GM18519 (cell line): ENCODE measurements at regions not wholly inside any gene's neighbourhood (a gene's known extent, or its start where the extent isn't known, plus 50 kb on each side); places are given as distances from the start of the nearest gene placed in this dataset.

Source experiments
- ATAC-seq: cut with Tn5 transposase; IDR thresholded peaks from one replicate; pipeline ENCODE4 v1.9.1; 2021; ENCODE audit warnings: mild to moderate bottlenecking, moderate library complexity; ENCODE audit not compliant: unreplicated experiment, low FRiP score

- ATAC-seq = no peak
These were observed 240.0 kb upstream of the BLID start for GRCh38 chr11:122355968-122356367.

DNA sequence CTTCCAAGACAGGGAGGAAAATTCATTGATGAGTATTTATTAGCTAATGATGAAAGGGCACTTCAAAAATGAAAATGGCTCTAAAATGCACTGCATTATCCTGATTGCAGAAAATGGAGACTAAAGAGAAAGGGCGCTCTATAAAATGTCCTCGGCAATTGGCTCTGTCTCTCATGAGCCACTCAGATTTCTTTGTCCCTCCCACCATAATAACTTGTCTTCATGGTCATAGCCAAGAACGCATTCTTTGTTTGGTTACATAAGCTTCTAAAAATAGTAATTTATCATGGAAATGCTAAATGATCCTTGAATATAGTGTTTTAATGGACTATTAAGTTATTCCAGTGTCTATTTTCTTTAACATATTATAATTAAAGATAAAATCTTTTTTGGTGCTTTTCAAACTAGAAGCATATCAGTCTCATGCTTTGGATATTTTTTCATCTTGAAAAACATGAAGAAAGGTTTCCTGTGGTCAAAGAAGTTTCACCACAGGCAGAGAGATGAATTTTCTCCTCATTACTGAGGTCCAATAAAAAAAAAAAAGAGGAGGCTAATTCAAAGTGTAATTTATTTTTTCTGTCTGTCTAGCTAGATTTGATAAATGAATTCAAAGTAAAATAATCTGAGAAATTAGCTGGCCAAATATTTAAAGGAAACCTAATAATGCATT lies 238.1 kb upstream of the BLID start:
- no peak for ATAC-seq

DNA sequence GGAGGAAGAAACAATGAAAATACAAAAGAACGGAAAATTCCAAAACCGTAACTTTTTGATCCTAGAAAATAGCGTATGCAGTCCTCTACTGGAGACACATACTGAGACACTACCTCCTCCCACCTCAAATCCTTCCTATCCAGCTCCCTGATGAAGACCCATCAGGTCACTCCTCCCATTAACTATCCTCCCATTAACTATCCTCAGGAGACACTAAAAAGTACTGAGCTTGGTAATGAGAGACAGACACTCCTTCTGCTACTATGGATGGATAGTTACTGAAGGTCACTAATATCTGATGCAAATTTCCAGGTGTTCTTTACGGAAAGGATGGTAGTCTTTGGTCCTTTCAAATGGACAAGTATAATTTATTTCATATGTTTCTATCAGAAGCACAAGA lies 237.5 kb upstream of the BLID start:
- ATAC-seq = no peak

DNA sequence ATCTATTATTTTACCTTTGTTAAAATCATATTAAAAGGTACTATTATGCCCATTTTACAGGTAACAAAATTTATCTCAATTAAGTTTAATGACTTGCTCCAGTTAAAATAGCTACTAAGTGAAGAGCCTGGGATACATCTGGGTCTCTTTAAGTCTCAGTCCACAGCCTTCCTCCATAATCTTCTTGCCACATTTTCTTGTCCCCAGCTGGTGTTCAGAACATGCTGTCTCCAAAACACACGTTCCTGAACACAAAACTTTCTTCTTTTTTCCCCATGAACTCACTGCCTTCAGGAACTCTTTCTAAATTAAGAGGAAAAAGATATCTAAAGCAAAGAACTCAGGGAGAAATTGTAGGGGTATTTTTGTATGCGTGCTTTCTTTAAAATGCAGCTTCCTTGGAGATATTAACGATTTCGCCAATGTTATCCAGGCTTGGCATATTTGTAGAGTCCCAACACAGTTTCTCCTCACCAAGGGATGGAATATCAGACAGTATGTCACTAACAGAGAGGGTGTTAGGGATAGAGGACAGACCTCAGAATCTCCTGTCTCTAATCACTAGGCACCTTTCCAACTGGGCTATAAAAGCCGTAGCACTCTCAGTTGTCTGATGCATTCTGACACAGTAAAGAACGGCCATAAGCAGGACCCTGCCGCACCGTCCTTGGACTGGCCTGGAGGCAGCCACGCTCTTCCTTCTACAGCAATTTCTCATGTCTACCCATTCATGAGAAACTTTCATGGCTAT lies 232.8 kb upstream of the BLID start:
- ATAC-seq = no peak

- no peak for ATAC-seq
These were observed 230.0 kb upstream of the BLID start for GRCh38 chr11:122346006-122346405.

DNA sequence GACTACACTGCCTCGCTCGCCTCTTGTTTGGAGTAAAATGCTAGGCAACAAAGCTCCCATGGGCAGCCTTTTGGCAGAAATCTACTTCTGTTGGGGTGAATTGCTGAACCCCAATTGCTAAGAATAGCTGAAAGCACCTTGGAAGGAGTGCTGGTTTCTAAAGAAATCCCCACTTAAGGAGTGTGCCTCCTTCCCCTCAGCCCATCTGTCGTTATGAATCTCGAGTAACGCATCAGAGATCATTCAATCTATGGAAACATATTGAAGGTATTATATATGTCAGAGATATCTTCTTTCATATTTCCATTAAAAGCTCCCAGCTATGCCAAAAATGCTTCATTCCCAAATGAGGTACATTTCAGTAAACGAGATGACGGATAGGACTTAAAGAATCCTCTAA lies 229.6 kb upstream of the BLID start:
- no peak for ATAC-seq

DNA sequence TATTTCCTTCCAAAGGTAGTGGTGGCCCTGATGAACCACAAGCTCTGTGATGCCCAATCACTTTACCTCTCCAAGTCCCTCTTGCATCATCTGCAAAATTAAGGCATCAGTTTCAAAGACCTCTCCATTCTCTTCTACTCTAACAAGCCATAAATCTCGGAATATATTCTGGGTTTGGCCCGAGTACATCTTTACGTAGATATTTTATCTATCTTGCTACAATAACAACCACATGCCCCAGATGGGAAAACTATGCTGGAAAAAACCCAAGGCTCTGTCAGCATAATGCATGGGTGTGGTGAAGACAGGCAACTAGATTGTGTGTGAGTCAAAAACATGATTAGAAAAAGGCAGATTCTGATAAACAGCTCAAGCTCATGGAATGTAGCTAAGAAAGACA lies 228.2 kb upstream of the BLID start:
- ATAC-seq = no peak

DNA sequence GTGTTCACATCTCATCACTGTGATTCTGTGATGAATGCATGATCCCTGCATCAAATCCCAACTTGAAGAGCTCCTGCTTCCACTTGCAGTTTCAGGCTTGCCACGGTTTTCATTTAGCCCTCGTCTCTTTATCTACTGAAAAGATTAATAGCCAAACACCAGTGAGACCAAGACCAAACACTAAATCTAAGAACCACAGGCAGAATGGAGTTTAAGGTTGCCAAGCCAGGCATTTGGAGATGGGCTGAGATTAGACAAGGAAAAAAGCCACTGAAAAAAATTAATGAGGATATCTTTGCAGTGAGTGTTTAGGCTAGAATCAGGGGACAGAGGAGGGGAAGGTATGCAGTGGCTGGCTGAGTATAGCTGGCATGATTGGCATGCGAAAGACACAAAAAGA lies 227.2 kb upstream of the BLID start:
- no peak for ATAC-seq

GRCh38 chr11:122342089-122342744 lies 226.2 kb upstream of the BLID start:
- ATAC-seq = no peak

GRCh38 chr11:122341477-122341876 lies 225.5 kb upstream of the BLID start:
- no peak for ATAC-seq

DNA sequence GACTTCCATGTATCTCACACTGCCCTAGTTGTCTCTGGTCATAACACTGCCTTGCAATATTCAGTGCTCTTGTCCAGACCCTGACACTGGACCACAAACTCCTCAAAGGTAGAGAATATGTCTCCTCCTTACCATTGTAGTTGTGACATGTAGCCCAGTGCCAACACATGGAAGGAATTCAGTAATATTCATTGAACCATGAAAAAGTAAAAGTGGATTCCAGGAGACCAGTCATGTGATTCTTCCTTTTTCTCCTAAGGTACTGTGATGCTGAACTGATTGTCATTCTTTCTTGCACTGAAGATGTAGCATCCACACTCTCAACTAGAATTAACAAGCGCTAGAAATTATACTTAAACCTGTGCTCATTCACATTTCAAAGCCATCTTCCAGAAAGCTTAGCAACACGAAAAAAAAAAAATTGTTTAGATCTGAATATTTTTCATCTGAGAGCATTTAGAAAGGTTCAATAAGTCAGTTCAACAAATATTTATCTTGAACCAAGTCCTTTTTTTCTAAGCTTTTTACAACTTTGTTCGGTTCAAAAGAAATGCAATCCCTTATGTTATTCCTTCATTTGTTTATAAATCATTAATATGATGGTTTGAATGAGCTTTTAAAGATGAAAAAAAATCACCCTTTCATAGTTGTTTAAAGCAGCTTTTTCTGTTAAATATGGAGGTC lies 224.7 kb upstream of the BLID start:
- no peak for ATAC-seq

DNA sequence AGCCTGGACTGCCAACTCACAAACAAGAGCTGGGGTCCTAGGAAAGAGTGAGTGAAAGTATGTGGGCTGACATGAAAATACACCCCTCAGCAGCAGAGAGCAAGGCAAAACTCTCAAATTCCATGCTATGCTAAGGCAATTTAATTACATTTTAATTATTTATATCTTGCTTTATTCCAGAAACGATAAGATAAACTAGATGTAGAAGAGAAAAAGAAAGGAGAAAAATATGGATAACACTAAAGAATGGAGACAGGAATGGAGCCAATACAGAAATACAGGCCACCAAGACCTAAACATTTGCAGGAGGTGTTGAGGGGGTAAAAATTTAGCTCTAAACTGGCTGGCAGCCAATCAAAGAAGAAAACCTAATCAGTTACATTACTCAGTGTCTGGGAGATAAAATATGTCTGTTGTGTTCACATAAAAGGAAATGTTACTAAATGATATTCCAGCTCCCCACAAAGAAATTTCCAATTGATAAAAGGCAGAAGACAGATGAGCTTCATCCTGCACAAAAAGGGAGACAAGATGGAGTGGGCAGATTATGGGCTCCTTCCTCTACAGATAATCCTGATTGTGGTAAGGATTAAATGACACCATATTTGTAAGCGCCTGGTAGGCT lies 223.5 kb upstream of the BLID start:
- ATAC-seq = no peak

DNA sequence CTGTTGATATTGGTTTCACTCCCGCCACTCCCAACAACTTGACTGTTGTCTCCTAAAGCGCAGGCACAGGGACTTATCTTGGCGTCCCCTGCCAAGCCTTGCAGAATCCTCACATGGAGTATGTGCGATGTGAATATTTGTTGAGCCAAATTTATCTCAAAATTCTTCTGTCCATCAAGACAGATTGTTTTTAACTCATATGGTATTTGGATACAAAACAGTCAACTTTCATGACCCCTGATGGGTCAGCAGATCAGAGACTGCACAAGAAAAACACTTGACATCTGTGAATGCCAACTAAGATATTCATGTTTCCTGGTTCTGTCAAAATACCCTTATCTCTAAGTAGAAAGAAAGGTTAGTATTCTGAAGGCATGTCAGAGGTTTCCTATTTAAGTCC lies 221.7 kb upstream of the BLID start:
- no peak for ATAC-seq

- ATAC-seq = no peak
These were observed 221.2 kb upstream of the BLID start for GRCh38 chr11:122337241-122337640.

DNA sequence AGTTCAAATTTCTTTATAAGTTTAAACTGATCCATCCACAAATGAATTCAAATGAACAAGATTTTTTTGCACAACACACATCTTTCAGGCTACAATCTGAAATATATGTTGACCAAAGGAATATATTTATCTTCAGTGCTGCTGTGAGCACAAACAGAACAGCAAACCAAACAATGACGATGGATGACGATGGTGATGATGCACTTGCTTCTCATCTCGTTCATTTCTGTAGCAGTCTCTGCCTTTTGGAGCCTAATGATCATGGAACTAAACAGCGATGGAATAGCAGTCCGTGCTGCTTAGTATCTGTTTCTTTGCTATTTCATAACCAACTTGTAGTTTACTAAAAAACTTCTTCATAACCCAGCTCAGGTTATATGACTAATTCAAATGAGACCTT lies 220.7 kb upstream of the BLID start:
- ATAC-seq = no peak

- no peak for ATAC-seq
These were observed 218.7 kb upstream of the BLID start for GRCh38 chr11:122334546-122335339.

DNA sequence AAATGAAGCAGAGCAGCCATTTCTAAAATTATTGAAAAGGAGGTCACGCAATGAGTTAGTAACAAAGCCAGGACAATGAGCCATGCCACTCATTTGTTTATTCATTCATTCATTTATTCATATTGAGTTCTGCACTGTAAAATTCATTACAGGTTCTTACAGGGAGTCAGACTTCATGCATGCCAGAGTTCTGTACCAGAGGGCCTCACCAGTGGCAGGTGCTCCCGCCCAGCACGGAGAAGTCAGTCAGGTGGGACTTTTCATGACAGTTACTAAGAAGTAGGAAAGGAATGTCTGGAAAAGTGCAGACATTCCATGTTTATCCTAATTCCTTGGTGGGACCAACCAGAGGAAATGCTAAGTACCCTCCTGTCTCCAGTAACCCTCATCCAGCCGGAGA lies 217.5 kb upstream of the BLID start:
- no peak for ATAC-seq

DNA sequence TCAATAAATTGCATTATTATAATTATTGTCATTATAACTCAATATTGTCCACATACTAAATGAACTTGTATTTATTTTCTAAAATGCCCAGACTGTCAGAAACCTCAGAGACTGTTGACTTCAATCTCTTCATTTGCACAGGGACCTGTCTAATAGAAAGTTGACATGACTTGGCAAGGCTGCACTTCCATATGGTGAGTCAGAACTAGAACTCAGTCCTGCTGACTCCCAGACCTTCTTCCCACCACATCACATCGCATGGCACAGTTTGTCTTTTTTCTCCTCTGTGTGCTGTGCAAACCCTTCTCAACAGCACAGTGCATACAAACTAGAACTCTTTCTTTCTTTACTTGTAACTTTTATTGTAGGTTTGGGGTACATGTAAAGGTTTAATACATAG lies 215.1 kb upstream of the BLID start:
- ATAC-seq = no peak

DNA sequence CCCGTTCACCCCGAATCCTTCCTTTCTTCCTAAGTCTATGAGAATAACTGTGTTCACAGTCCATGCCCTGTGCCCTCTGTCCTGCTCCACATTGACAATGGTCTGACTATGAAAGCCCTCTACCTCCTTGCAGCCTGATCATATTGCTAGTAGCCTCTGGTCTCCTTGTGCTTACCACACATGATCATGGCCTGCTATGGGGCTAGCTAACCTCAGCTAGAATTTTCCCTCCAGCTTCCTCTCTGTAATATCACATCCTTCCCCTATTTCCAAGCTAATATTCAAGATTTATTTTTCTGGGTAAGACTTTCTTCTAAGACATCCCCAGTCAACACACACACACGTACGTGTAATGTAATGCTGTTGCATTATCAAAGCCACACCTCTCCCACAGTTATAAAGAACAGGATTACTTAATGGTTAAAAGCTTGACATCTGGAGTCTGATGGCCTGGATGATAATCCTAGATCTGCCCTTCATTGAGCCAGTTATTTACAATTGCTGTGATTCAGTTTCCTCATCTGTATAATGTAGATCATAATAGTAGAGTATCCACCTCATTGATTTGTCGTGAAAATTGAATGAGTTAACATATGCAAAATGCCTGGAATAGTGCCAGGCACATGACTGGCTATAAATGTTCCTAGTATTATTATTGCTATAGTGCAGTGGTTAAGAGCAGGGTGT lies 214.4 kb upstream of the BLID start:
- ATAC-seq = no peak
